BLaER1 treated with 17β-estradiol and CSF1 and Interleukin-3, amounts not matched to agents 10 nM and 100 nM (cell line): ENCODE measurements at regions not wholly inside any gene's neighbourhood (a gene's known extent, or its start where the extent isn't known, plus 50 kb on each side); places are given as distances from the start of the nearest gene placed in this dataset.

ENCODE experiments used
- H3K27ac ChIP-seq, 11 experiments: shearing (Covaris generic); formaldehyde crosslinking; 2 replicates each; pipeline ENCODE4 v1.8.1; 2022
- H3K27me3 ChIP-seq, 11 experiments: shearing (Covaris generic); formaldehyde crosslinking; 2 replicates each; pipeline ENCODE4 v1.8.1; 2022
- H3K36me3 ChIP-seq, 11 experiments: shearing (Covaris generic); formaldehyde crosslinking; 2 replicates each; pipeline ENCODE4 v1.8.1; 2022
- H3K4me1 ChIP-seq, 10 experiments: shearing (Covaris generic); formaldehyde crosslinking; 2 replicates each; pipeline ENCODE4 v1.8.1; 2022
- H3K4me2 ChIP-seq, 11 experiments: shearing (Covaris generic); formaldehyde crosslinking; 2 replicates each; pipeline ENCODE4 v1.8.1; 2022
- H3K4me3 ChIP-seq, 10 experiments: shearing (Covaris generic); formaldehyde crosslinking; 2 replicates each; pipeline ENCODE4 v1.8.1; 2022
- H3K9ac ChIP-seq, 11 experiments: shearing (Covaris generic); formaldehyde crosslinking; 2 replicates each; pipeline ENCODE4 v1.8.1; 2022
- H3K9me3 ChIP-seq, 11 experiments: shearing (Covaris generic); formaldehyde crosslinking; replicated peaks in 1 of 11; 2 replicates each; pipeline ENCODE4 v1.8.1; 2022
- H4K20me1 ChIP-seq, 11 experiments: shearing (Covaris generic); formaldehyde crosslinking; 2 replicates each; pipeline ENCODE4 v1.8.1; 2022
- Cebpa-rat ChIP-seq, 11 experiments: shearing (Covaris generic); IDR thresholded peaks; 2 replicates each; pipeline ENCODE4 v1.8.1; 2022

- Histone ChIP-seq H4K20me1 (no peaks in the 10 kb centered on the region), H3K27me3 (no peaks in the 10 kb centered on the region), H3K27ac (no peak overlapping the region), H3K36me3 (no peaks in the 10 kb centered on the region), H3K9ac (no peak overlapping the region), H3K4me2 (no peak overlapping the region), H3K4me1 (peaks cover 0 to 13% (median 10%) of the 10 kb centered on the region in 10 experiments; a peak in 13 of 20 replicates), H3K4me3 (no peak overlapping the region), H3K9me3 (peaks cover 0 to 15% (median 7%) of the 10 kb centered on the region in 11 experiments; a peak in 13 of 22 replicates)
- TF ChIP-seq Cebpa-rat (IDR thresholded peaks at IDR 0.05), result no peak
Measured at GRCh38 chr11:116110802-116111201, 606.6 kb upstream of the CADM1 start.

GRCh38 chr11:116110356-116110755 lies 606.1 kb upstream of the CADM1 start:
- Histone ChIP-seq H3K36me3 (no peaks in the 10 kb centered on the region), H3K27ac (no peak overlapping the region), H3K4me2 (no peak overlapping the region), H3K9me3 (peaks cover 0 to 19% (median 7%) of the 10 kb centered on the region in 11 experiments; a peak in 13 of 22 replicates), H3K4me3 (no peak overlapping the region), H4K20me1 (no peaks in the 10 kb centered on the region), H3K27me3 (no peaks in the 10 kb centered on the region), H3K4me1 (peaks cover 0 to 13% (median 10%) of the 10 kb centered on the region in 10 experiments; a peak in 13 of 20 replicates), H3K9ac (no peak overlapping the region)
- no peak for TF ChIP-seq Cebpa-rat (IDR thresholded peaks at IDR 0.05)

- TF ChIP-seq Cebpa-rat (IDR thresholded peaks at IDR 0.05), result no peak
- Histone ChIP-seq H3K9me3 (peaks cover 0 to 19% (median 7%) of the 10 kb centered on the region in 11 experiments; a peak in 13 of 22 replicates), H3K27me3 (no peaks in the 10 kb centered on the region), H3K4me2 (peak overlapping the region in 2 of 11 experiments; percentile 7 to 10; a peak in 1 of 22 replicates), H4K20me1 (no peaks in the 10 kb centered on the region), H3K9ac (no peak overlapping the region), H3K4me3 (no peak overlapping the region), H3K4me1 (peaks cover 0 to 13% (median 10%) of the 10 kb centered on the region in 10 experiments; a peak in 13 of 20 replicates), H3K36me3 (no peaks in the 10 kb centered on the region), H3K27ac (no peak overlapping the region)
Measured at GRCh38 chr11:116109228-116109627, 605.0 kb upstream of the CADM1 start.

- H3K9ac ChIP-seq, result no peak overlapping the region
- H4K20me1 ChIP-seq, result no peaks in the 10 kb centered on the region
- peaks cover 0 to 12% (median under 1%) of the 10 kb centered on the region in 11 experiments; a peak in 3 of 22 replicates for H3K9me3 ChIP-seq
- no peak for TF ChIP-seq Cebpa-rat (IDR thresholded peaks at IDR 0.05)
- H3K4me2 ChIP-seq, result no peak overlapping the region
- H3K36me3 ChIP-seq, result no peaks in the 10 kb centered on the region
- H3K27me3 ChIP-seq, result no peaks in the 10 kb centered on the region
- H3K4me3 ChIP-seq, result no peak overlapping the region
- H3K27ac ChIP-seq, result no peak overlapping the region
- peaks cover 0 to 11% (median 9%) of the 10 kb centered on the region in 10 experiments; a peak in 13 of 20 replicates for H3K4me1 ChIP-seq
Measured at GRCh38 chr11:116108161-116108560, 603.9 kb upstream of the CADM1 start.

- Histone ChIP-seq H3K4me3 (no peak overlapping the region), H3K27me3 (no peaks in the 10 kb centered on the region), H3K27ac (no peak overlapping the region), H3K36me3 (no peaks in the 10 kb centered on the region), H3K4me1 (peaks cover 0 to 6% (median under 1%) of the 10 kb centered on the region in 10 experiments; a peak in 6 of 20 replicates), H3K9me3 (0 out of 22 replicates have a peak, but pooled peaks cover 0 to 8% (median 0%) of the 10 kb centered on the region in 11 experiments), H3K4me2 (no peak overlapping the region), H4K20me1 (no peaks in the 10 kb centered on the region), H3K9ac (no peak overlapping the region)
- no peak for TF ChIP-seq Cebpa-rat (IDR thresholded peaks at IDR 0.05)
Measured at GRCh38 chr11:116107229-116107628, 603.0 kb upstream of the CADM1 start.

DNA sequence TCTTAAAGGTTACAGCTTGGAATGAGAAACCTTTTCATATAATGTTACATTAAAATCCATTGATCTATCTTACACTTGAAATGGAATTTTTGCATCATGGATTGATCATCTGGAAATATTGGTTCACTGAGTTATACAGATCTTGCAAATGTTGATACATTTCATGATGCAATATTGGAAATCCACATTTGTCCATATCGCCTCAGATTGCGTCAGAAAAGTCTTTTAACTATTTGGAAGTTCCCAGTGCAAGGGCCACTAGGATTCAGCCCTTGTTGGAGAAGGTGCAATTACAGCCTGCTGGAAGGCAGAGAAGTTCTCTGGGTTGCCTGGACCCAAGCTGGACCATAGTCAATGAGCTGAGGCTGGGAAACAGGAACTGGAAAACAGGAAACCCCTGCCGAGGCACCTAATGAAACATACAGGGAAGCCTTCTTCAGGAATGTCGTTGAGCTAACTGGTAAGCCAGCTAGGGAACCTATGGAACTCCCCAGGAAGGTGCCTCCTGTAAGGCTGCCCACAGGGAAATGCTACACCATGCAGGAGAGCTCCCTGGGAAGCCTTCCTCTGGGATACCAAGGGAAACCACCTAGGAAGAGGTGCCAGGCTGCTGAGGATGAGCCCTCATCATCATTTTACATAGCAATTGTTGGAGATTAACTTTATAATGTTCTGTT lies 600.4 kb upstream of the CADM1 start:
- Histone ChIP-seq H3K4me3 (no peak overlapping the region), H3K27ac (no peak overlapping the region), H3K27me3 (no peaks in the 10 kb centered on the region), H3K9ac (no peak overlapping the region), H3K9me3 (0 out of 22 replicates have a peak, but pooled peaks cover 0 to 8% (median 0%) of the 10 kb centered on the region in 11 experiments), H3K4me1 (peaks cover 0 to 6% (median under 1%) of the 10 kb centered on the region in 10 experiments; a peak in 4 of 20 replicates), H3K36me3 (no peaks in the 10 kb centered on the region), H4K20me1 (no peaks in the 10 kb centered on the region), H3K4me2 (no peak overlapping the region)
- 0 out of 22 replicates have a peak, but pooled peaks of 1 of the 11 experiments have one; percentile 16 for TF ChIP-seq Cebpa-rat (IDR thresholded peaks at IDR 0.05)

GRCh38 chr11:116101902-116102301 lies 597.7 kb upstream of the CADM1 start:
- no peak overlapping the region for H3K27ac ChIP-seq
- H4K20me1 ChIP-seq, result no peaks in the 10 kb centered on the region
- no peaks in the 10 kb centered on the region for H3K36me3 ChIP-seq
- no peak overlapping the region for H3K9ac ChIP-seq
- no peak overlapping the region for H3K4me3 ChIP-seq
- no peaks in the 10 kb centered on the region for H3K27me3 ChIP-seq
- TF ChIP-seq Cebpa-rat (IDR thresholded peaks at IDR 0.05), result no peak
- H3K9me3 ChIP-seq, result 0 out of 22 replicates have a peak, but pooled peaks cover 0 to 8% (median 0%) of the 10 kb centered on the region in 11 experiments
- no peak overlapping the region for H3K4me2 ChIP-seq
- peaks cover 0 to 12% (median 8%) of the 10 kb centered on the region in 10 experiments; a peak in 12 of 20 replicates for H3K4me1 ChIP-seq

DNA sequence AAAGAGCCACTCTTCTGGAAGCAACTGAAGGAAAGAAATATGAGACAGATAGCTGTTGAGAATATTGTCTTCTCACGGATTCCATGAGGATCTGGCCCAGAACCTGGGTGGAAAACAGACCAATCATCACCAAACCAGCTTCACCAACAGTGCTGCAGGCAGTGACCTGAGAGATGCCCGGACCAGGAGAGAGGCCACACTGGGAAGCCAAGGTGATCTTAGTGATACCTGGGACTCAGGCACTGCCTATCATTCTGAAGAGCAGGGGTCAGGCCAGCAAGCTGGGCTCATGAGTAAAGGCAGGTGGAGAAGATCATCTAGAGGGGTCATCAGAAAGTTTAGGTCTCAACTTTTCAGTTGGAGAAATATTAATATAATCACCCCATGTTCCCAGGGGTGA lies 595.8 kb upstream of the CADM1 start:
- H3K9ac ChIP-seq, result no peak overlapping the region
- no peaks in the 10 kb centered on the region for H3K36me3 ChIP-seq
- H3K4me2 ChIP-seq, result no peak overlapping the region
- H3K27ac ChIP-seq, result no peak overlapping the region
- TF ChIP-seq Cebpa-rat (IDR thresholded peaks at IDR 0.05), result no peak
- H4K20me1 ChIP-seq, result no peaks in the 10 kb centered on the region
- H3K27me3 ChIP-seq, result no peaks in the 10 kb centered on the region
- no peak overlapping the region for H3K4me3 ChIP-seq
- no peaks in the 10 kb centered on the region for H3K9me3 ChIP-seq
- H3K4me1 ChIP-seq, result peaks cover 0 to 12% (median 8%) of the 10 kb centered on the region in 10 experiments; a peak in 12 of 20 replicates

- no peaks in the 10 kb centered on the region for H4K20me1 ChIP-seq
- H3K4me2 ChIP-seq, result peak overlapping the region in 8 of 11 experiments; percentile 9 to 64 (median 52); a peak in 14 of 22 replicates
- no peak overlapping the region for H3K9ac ChIP-seq
- no peak overlapping the region for H3K27ac ChIP-seq
- no peaks in the 10 kb centered on the region for H3K9me3 ChIP-seq
- no peaks in the 10 kb centered on the region for H3K27me3 ChIP-seq
- TF ChIP-seq Cebpa-rat (IDR thresholded peaks at IDR 0.05), result no peak
- H3K36me3 ChIP-seq, result no peaks in the 10 kb centered on the region
- peaks cover 0 to 12% (median 8%) of the 10 kb centered on the region in 10 experiments; a peak in 12 of 20 replicates for H3K4me1 ChIP-seq
- H3K4me3 ChIP-seq, result no peak overlapping the region
Measured at GRCh38 chr11:116099541-116099940, 595.3 kb upstream of the CADM1 start.
